GM18517 (cell line): ENCODE measurements at regions not wholly inside any gene's neighbourhood (a gene's known extent, or its start where the extent isn't known, plus 50 kb on each side); places are given as distances from the start of the nearest gene placed in this dataset.
A peak's percentile ranks its signal among the peaks of the same experiment; 100 is the strongest.

ENCODE experiments used
- ATAC-seq: cut with Tn5 transposase; IDR thresholded peaks from one replicate; pipeline ENCODE4 v1.9.1; 2021; ENCODE audit warnings: mild to moderate bottlenecking, moderate library complexity; ENCODE audit not compliant: unreplicated experiment

DNA sequence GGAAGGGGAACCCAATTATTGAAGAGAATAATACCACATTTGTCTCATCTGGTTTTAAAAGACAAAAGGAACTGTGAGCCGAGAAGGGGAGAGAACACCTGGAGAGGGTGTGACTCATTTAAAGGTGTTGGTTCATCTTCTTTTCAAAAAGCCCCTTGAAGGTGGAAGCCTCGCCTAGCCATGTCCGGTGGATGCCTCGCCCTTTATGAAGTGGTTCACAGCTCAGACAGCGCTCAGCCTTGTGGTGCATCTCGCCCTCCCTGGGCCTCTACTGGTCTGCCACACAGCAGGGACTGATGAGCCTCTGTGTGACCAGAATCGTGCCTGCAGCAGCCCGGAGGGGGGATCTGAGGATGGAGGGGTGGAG lies 290.0 kb upstream of the CXCR4 start:
- no peak for ATAC-seq

- ATAC-seq, result no peak
Observed at GRCh38 chr2:136407117-136407951, 289.4 kb upstream of the CXCR4 start.

DNA sequence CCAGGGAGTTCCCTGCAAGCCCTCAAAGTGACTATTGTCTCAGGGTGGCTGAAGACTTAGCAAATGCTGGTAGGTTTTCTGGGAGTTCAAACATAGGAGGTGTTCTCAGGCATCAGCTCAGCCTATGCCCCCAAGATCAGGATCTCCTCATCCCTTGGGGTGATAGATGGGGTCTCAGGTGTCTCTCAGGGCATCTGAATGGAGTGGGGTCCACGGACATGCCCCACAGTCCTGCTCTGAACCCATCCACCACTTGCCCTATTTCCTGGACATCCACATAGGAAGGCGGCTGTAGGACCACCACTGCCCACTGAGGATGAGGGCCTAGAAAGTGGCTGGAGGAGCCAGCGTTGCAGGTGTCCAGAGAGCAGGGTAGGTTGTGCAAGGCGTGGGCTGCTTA lies 287.0 kb upstream of the CXCR4 start:
- ATAC-seq, result no peak

- ATAC-seq, result no peak
Observed at GRCh38 chr2:136404176-136404575, 286.2 kb upstream of the CXCR4 start.

DNA sequence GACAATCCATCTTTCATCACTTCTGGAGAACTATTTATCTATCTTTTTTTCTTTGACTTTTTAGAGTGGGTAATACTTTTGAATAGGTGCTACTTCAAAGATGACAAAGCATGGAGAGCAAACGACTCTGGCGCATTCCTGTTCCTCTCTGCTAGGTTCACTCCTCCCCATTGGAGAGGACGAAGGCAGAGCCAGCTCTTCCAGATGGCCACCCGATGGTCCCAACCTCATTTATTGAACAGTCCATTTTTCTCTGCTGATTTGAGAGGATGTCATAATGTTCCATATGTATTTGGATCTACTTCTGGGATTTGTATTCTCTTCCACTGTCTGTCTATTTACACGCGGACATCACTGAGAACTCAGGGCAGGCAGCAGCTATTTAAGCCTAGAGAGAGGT lies 284.3 kb upstream of the CXCR4 start:
- no peak for ATAC-seq

GRCh38 chr2:136399667-136400289 lies 281.8 kb upstream of the CXCR4 start:
- no peak for ATAC-seq

DNA sequence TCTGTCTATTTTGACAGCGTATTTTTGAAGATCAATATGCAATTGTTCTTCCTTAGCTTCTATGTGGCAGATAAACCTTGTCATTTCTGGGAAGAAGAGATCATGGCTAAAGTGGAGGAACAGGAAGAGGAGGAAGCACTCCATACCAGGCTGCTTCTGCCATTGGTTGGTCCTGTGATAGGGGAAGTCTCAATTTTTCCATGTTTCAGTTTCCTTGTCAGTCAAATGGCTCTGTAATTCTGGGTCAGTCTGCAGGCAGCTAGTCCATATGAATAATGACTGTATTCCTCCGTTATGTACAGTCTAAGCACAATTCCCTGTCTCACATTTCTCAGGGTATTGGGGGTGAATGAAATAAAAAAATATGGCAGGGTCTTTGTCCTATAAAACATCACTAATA lies 277.6 kb upstream of the CXCR4 start:
- no peak for ATAC-seq

GRCh38 chr2:136394136-136395060 lies 276.4 kb upstream of the CXCR4 start:
- peak; percentile 66 for ATAC-seq

DNA sequence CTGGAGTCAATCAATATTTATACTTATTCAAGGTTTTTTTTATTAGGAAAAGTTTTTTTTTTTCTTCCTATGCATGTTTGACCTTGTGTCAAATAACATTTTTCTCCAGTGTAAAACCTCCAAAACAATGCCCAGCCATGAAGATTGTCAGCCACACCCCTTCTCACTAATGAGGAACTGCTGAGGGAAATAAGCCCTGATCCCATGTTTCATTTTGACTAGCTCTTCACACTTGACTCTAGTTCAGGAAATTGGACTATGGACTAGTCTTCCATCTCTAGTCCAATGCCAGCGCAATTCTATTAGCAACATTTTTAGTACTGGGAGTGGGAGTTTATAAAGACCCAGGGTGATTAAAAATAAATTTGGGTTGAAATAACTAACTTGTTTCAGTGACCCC lies 275.6 kb upstream of the CXCR4 start:
- no peak for ATAC-seq

GRCh38 chr2:136392897-136393505 lies 275.1 kb upstream of the CXCR4 start:
- ATAC-seq, result no peak

DNA sequence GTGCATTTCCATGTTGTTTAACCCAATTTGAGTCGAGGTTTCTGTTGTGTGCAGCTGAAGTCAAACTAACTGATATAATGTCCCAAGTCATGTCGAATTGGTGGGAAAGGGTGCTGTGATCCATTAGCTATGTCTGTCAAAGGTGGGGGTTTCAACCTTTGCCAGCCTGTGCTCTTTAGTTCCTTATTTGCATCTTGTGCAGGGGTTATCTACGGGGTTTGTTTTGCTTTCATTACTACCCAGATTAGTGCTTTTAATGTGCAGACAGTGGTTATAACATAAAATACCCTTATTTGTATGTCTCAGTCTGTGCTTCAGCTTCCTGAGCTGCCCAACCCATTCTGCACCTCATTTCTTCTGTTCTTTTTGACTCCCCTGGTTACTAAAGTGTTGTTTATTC lies 271.9 kb upstream of the CXCR4 start:
- ATAC-seq, result peak; percentile 90

GRCh38 chr2:136386046-136386445 lies 268.1 kb upstream of the CXCR4 start:
- no peak for ATAC-seq

DNA sequence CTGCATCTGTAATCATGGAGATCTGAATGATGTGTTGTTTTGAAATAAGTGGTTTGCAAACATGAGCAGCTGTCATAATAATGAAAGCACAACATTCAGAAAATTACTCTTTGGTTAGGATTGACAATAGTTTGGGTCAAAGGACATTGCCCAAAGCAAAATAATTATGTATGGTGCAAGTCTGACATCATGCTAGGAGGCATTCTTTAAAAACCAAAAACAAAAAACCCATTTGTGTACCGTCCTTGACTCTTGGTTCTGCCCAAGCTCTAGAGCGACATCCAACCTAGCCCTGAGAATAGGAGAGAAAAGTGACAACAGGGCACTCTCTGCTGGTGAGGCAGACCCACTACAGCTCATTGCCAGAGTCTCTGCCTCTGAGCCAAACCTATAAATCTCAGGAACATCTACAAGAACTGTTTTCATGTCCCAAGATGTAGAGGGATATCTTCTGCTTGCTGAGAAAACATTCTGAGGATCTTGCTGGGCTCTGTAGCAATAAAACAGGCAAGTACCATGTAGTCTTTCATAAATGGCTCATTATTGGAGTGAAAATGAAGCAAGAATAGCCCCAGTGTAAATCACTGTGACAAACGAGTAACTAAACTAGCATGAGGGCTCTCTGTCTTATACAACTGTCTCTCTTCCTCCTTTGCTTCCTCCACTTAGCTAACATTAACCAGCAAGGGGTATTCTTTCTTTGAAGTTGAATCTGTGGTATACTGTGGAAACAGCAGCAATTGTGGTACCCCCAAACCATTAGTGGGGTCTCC lies 266.8 kb upstream of the CXCR4 start:
- ATAC-seq, result peak; percentile 29

DNA sequence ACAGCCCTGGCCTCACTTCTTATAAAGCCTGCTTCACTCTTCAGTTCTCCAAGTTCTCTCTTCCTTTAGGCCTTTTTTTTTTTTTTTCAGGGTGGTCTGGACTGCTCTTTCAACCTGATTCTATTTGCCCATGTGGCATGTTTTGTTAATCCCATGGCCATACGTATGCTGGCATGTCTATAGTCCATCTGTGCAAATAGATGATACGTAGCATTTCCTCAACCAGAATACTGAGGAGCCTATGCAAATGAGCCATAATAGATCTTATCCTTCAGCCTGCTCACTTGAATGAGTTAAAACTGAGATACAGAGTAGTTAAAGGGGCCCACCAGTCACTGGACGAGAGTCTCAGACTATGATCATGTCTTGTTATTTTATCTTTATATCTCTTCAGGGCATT lies 265.2 kb upstream of the CXCR4 start:
- no peak for ATAC-seq

GRCh38 chr2:136381722-136382633 lies 264.0 kb upstream of the CXCR4 start:
- ATAC-seq, result peak; percentile 88

DNA sequence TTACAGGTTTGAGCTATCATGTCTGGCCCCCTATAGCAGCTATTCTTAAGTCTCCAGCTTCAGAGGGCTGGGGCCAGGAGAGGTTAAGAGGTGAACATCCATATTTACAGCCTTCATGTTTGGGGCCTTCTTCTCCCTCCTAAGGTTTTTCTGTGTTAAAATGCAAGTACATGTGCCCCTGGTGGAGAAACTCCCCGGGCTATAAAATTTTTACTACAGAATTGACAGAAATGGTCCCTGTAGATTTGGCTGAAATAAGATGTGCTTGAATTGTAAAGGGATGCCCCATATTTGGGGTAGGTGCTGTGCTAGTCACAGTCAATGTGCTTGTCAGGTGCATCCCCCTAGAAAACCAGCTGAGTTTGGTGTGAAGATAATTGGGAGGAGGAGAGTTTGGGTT lies 263.3 kb upstream of the CXCR4 start:
- no peak for ATAC-seq

DNA sequence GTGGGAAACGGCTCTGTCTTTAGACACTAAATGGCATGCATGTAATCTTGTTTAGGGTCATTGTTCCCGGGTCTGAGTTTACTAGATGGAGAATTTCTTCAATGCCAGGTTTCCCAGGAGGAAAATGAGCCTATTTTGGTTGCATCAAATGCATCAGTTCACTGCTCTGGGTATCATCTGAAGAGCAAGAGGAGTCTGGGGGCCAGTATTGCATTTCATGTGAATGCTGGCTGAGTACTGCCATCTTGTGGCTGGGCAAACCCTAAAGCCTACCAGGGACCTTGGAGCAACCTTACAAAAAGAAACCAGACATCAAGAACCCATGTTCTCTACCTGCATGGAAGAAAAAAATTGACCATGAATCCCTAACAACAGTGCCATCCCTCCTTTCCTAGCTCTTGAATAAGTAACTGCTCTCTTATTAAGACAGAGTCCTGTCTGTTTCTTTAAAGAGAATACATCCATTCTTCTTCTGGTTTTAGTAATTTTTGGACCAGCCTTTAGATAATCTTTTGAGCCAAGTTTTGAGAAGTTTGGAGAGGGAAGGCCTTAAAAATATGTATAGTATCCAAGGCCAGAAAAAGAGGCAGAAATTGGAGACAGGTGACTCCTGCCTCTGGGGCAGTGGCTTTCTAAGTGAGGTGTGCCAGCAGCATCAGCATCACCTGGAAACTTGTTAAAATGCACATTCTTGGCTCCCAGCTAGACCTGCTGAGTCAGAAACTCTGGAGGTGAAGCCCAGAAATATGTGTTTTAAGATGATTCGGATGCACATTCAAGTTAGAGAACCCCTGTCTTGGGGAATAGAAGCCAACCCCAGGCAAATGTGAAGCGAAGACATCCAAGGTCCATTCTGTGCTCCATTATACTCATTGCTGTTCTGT lies 261.0 kb upstream of the CXCR4 start:
- no peak for ATAC-seq
